ENCODE measurements at regions not wholly inside any gene's neighbourhood (a gene's known extent, or its start where the extent isn't known, plus 50 kb on each side); places are given as distances from the start of the nearest gene placed in this dataset.

DNA sequence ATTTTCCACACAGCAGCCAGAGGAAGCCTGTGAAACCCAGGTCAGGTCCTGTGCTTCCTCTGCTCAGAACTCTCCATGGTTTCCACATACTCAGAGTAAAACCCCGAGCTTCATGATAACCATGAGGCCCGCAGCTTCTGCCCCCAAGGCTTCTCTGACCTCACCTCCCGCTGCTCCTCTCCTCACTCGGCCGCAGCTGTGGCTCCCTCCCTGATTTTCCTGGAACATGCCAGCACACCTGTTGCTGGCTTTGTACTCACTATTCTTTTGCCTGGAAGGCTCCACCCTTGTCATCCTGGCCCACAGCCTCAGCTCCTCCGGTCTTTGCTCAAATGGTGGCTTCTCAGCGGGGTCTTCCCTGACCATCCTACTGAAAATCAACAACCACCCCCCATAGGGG lies 341.7 kb downstream of the PREX1 start:
- TF ChIP-seq CTCF (IDR thresholded peaks at IDR 0.05) (no peak), POLR2A (IDR thresholded peaks at IDR 0.05) (no peak)

Data from body of pancreas (tissue), 4 donors.